Renal pelvis (tissue), 1 donor: ENCODE measurements at regions not wholly inside any gene's neighbourhood (a gene's known extent, or its start where the extent isn't known, plus 50 kb on each side); places are given as distances from the start of the nearest gene placed in this dataset.
A peak's percentile ranks its signal among the peaks of the same experiment; 100 is the strongest.
"Not testable (repeated sequence)": the region's sequence is repeated elsewhere in the genome, so short reads cannot be mapped to it uniquely, and the experiment has no call there.

Experiments
- DNase-seq: peaks from one replicate; pipeline ENCODE4 v3.0.0-alpha.2; 2013

- DNase-seq, result no peak
Measured at GRCh38 chr2:226578879-226579278, 220.7 kb downstream of the IRS1 start.

DNA sequence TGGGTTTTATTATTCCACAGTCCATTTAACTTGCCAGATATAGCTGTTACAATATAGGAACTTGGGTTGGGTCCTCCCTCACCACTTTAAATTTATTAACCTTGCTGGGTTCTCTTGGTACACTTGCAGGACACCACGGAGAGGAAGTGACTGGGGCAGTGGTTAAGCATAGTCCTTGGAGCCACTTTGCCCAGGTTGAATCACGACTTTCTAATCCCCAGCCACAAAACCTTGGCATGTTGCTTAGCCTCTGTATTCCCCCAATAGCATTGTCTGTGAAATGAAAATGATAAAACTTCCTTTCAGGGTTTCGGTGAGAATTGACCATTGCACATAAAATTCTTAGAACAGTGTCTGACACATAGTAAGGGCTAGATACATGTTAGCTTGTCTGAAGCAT is 221.2 kb downstream of the IRS1 start:
- DNase-seq, result no peak

DNA sequence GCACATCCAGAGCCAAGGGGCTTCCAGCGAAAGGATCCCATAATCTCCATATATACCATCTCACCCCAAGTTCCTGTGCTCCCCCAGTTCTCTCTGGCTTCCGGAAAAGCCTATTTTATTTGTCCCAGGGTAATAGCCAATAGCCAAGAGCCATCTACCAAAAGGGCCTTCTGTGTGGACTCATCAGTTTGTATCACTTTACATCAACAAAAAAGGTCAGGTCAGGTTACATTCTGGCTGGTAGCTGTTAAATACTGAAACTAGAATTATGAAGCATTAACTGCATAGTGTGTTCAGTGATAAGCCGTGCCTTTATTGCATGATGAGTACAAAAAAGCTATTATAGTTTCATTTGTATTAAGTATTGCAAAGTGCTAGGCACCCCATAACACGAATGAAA is 223.7 kb downstream of the IRS1 start:
- no peak for DNase-seq

DNA sequence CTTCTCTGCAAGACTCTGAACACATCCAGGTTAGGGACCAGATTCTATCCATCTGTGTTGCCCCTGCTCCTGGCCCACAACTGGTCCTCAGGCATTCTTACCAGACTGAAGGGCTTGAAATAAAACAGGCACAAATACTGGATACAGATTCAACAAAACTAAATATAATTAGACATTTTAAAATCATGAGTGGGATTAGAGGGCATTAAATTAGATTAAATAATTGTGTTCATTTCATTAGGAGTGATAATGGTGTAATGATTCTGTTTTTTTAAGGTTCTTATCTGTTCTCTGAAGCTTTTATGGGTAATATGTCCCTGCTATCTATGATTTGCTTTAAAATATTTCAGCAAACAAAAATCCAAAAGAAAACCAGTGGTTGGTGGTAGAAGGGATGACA is 226.5 kb downstream of the IRS1 start:
- DNase-seq, result no peak

DNA sequence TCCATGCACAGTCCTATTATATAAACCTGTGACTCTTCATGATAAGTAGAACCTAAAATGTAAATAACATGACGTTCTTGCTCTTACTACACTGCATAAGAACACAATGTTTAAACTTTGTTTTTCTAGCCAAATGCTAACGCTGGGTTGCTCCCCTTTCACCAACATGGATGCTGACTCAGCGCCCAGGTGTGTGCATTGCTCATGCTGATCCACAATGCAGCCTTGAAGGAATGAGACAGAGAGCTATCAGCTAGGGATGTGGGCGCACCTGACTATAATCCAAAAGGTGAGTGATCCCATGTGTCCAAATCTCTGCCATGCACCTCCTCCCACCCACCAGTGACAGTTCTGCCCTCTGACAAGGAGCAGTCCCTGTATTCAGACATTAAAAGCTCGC is 235.0 kb downstream of the IRS1 start:
- no peak for DNase-seq

GRCh38 chr2:226561962-226562361 is 237.7 kb downstream of the IRS1 start:
- no peak for DNase-seq

- DNase-seq, result no peak
Measured at GRCh38 chr2:226560325-226560724, 239.3 kb downstream of the IRS1 start.

- no peak for DNase-seq
Measured at GRCh38 chr2:226559536-226559935, 240.1 kb downstream of the IRS1 start.

- no peak for DNase-seq
Measured at GRCh38 chr2:226558418-226558817, 241.2 kb downstream of the IRS1 start.

DNA sequence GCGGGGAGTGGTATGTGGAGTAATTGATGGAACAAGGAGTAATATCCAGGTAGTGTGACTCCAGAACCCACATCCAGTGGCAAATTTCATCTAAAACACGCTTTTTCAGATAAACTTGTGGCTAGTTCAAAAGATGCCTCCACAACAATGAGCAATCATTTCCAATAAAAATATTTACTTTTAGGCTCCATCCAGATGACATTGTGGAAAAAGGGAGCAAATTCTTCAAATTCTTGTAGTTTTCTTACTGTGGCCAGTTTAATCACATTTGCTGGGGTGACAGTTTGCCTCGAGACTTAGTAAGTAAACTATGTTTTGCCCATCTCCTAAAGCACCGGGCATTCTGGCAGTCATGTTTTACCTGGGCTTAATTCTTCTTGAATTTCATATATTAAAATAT is 243.6 kb downstream of the IRS1 start:
- no peak for DNase-seq

DNA sequence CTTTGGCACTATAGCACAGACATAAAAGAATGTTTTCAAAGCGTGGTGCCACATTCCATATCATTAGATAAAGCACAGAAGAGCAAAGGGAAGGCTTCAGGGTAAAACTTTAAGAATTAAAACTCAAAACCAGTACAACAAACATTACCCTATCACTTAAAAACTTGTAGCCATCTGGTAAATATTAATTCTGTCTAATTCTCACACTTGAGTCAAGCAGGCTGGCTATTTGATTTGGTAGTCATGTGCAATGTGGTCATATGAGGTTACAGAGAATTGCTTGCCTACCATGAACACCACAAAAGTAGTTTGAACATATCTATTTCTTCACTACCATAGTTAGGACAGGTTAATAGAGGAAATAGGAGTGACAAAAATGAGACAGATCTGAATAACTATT is 244.9 kb downstream of the IRS1 start:
- DNase-seq, result no peak

DNA sequence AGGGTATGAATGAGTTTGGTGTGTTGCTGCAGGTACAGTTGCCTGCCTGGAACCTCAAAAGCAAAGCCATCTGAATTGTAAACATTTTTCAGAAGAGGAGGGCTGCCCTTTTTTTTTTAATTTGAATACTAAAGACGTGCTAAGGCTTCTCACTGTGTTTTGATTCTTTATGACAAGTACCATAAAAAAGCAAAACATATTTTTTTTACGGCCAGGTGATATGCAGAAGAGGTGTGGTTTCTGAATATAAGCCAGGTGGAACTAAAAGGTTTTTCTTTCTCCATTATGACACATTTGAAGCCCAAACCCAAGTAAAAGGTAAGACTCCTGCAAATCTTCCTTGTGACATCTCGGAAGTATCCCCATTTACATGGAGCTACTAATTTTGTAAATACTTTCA is 246.3 kb downstream of the IRS1 start:
- no peak for DNase-seq

DNA sequence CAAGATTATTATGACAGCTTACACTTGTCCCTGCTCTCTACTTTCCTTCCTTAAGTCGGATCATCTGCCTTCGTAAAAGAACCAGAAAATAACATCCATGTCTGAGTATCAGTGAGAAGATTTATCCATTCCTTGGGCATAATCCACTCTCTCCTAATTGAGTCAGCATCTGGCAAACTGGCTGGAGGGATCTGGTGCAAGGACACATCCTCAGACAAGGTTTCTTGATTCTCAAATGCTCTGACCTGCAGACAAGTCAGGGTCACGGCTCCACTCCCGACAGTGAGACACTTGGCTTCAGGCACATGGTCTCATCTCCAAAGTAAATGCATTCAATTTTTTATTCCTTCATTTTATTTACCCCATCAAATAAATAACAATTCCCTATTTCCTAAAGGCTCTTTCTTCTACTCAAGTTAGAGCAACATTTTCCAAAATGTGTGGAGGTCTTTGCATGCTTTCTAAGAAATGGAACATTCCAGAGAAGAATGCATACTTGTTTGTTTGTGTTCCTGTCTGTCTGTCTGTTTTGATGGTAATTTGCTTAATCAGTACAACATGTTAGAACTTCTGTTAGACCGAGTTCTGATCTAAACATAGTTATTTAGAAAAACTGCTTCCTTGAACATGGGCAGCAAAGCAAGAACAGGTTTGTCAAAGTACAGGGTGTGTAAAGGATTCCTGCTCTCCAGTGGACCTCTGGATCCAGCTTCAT is 246.9 kb downstream of the IRS1 start:
- no peak for DNase-seq

DNA sequence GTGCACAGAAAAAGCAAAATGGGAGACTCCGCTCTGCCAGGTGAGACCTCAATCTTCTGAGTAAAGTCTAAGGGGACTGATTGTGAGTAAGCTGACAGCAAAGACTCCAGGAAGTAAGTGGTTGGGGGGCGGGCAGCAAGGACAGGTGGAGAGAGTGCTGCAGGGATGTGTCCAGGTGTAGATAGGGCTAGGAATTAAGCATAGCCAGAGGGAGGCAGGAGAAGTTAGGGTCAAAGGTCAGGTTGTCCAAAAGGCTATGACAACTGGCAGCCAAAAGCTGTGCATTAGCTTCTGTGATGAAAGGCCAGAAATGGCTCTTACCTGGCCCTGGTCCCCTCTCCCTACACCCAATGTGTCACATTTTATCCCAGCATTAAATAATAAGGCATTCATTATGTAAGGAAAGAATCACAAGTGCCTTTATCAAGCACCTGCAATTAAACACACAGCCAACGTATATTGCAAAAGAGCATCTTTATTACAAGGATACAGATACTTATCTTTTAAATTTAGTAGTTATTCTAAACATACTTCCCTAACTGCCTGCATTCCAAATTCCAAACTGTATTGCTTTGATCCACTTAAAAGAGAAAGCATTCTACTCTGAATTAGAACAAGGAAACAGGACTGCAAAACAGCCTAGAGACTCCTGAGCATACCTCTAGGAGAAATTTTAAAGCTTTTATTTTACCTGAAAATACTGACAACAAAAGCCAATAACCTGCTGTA is 247.9 kb downstream of the IRS1 start:
- DNase-seq, result no peak

DNA sequence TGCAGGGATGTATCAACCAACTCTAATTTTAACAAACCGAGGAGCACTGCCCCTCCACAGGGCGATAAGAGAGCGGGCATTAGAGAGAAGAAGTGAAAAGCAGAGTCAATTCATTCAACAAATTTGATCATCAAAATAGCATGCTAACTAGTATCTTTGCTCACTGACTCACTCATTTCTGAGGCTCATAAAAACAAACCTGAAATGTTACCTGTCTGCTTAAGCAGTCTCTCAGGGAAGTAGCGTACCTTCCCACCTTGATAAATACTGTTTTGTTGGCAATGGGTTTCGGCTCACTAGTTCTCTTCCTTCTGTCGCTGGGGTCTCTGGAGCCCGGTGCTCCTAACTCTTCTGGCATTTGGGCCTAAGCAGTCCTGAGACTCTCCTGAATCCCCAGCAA is 248.8 kb downstream of the IRS1 start:
- no peak for DNase-seq

- no peak for DNase-seq
Measured at GRCh38 chr2:226548732-226549131, 250.9 kb downstream of the IRS1 start.

DNA sequence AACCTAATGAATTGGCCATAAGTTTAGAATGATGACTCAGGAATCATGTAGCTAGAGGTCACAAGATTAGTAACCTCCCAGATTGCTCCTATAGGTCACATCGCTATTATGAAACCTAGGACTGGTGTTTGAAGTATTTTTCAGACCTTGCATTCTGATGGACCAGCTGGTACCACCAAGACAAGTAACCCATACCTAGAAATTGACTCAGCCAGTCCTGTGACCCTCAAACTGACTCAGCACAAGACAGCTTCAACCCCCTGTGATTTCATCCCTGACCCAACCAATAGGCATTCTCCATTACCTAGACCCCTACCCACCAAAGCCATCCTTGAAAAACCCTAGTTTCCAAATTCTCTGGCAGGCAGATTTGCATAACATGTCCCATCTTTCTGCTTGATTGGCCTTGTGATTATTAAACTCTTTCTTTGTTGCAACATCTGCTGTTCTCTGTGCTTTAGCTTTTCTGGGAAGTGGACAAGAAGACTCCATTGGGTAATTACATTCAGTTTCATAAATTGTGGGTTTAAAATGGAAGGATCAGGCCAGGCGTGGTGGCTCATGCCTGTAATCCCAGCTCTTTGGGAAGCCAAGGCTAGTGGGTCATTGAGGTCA is 254.9 kb downstream of the IRS1 start:
- DNase-seq, result no peak

DNA sequence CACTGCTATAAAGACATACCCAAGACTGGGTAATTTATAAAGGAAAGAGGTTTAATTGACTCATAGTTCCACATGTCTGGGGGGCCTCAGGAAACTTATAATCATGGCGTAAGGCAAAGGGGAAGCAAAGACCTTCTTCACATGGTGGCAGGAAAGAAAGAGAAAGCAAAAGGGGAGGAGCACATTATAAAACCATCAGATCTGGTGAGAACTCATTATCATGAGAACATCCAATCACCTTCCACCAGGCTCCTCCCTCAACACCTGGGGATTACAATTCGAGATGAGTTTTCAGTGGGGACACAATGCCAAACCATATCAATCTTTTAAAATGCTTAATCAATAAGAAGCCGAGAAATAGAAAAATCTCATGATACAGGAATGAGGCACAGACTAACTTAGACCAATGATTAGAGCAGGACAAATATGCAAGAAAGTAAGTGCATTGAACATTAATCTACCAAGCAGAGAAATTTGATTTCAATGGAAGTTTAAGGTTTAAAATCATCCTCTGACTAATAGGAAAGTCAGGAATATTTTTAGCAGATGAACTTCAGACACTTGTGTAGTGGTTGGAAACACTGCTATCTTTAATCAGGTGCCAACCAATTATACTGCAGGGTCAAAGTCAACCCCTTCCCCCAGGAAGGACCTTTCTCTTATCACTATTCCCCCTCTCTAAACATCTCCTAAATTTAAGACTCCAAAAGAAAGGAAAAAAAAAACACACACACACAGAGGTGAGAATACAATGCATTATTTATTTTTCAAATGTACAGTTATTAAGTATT is 259.2 kb downstream of the IRS1 start:
- DNase-seq, result no peak

DNA sequence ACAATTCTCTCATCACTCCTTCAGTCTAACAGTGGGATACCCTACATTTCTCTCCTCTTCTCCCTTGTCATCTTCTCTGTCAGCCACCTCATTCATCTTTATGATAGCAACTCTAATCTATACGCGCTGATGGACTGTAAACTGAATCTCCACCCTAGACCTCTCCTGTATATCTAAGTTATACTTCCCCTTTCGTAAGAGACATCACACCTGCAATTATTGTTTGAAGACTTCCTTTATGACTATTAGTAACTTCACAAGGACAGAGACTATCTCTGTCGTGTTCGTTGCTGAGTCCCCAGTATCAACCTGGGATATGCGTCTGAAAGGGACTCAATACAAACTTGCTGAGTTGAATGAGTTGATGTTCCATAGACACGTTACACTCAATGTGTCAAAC is 263.2 kb downstream of the IRS1 start:
- DNase-seq, result no peak

DNA sequence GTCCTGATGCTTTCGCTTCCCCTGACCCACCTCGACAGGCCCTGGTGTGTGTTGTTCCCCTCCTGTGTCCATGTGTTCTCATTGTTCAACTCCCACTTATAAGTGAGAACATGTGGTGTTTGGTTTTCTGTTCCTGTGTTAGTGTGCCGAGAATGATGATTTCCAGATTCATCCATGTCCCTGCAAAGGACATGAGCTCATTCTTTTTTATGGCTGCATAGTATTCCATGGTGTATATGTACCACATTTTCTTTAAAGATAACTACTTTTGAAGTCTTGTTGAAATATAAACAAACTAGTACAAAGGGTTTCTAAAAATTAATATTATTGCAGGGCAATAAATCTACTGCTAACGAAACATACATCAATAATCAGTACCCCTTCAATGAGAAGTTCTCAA is 266.6 kb downstream of the IRS1 start:
- not testable (repeated sequence) for DNase-seq

GRCh38 chr2:226531061-226531810 is 268.4 kb downstream of the IRS1 start:
- peak; percentile 36 for DNase-seq

- no peak for DNase-seq
Measured at GRCh38 chr2:226529556-226529955, 270.1 kb downstream of the IRS1 start.
